Mammary epithelial cell (primary cell): ENCODE measurements at regions not wholly inside any gene's neighbourhood (a gene's known extent, or its start where the extent isn't known, plus 50 kb on each side); places are given as distances from the start of the nearest gene placed in this dataset.

Experiments used
- EZH2 ChIP-seq: IDR thresholded peaks from 2 replicates; pipeline ENCODE4 v1.6.1; 2012; ENCODE audit warnings: low read length, inconsistent platforms, borderline replicate concordance
- TF ChIP-seq, protein P1 (sequence below), 2 donors: IDR thresholded peaks in 1 of 2; conservative IDR thresholded peaks in 1 of 2; 2 replicates each; pipeline ENCODE4 v1.5.1; 2011 to 2012; ENCODE audit warnings: inconsistent platforms in 2 of 2, low read length in 2 of 2, mild to moderate bottlenecking in 2 of 2, control low read depth in 1 of 2, low read depth in 1 of 2; ENCODE audit not compliant: insufficient read depth in 1 of 2; ENCODE audit errors: extremely low read depth in 1 of 2

DNA sequence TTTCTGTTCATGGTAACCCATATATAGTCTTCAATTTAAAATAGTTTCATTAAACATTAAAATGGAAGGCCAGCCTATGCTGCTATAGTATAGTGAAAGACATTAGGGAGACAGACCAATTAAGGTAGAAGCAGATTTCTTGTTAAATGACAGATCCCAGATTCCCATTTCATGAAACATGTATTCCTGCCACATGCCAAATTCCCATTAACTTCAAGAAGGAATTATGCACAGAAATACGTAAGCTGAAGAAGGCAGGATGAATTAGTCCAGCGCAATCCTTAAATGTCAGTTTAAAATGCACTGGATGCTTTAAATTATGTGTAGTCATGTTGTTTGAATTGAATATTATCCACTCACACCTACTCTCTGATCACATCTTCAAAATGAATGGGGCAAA is 424.9 kb downstream of the SH2D1A start:
- TF ChIP-seq, protein P1, sequence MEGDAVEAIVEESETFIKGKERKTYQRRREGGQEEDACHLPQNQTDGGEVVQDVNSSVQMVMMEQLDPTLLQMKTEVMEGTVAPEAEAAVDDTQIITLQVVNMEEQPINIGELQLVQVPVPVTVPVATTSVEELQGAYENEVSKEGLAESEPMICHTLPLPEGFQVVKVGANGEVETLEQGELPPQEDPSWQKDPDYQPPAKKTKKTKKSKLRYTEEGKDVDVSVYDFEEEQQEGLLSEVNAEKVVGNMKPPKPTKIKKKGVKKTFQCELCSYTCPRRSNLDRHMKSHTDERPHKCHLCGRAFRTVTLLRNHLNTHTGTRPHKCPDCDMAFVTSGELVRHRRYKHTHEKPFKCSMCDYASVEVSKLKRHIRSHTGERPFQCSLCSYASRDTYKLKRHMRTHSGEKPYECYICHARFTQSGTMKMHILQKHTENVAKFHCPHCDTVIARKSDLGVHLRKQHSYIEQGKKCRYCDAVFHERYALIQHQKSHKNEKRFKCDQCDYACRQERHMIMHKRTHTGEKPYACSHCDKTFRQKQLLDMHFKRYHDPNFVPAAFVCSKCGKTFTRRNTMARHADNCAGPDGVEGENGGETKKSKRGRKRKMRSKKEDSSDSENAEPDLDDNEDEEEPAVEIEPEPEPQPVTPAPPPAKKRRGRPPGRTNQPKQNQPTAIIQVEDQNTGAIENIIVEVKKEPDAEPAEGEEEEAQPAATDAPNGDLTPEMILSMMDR (conservative IDR thresholded peaks at IDR 0.05 in 1 of 2, IDR thresholded peaks at IDR 0.05 in 1 of 2; ENCODE audit: extremely low read depth in 1 of 2, insufficient read depth in 1 of 2, low read depth in 1 of 2, low read length in 2 of 2): no peak
- TF ChIP-seq EZH2: no peak
